ENCODE measurements at regions not wholly inside any gene's neighbourhood (a gene's known extent, or its start where the extent isn't known, plus 50 kb on each side); places are given as distances from the start of the nearest gene placed in this dataset.

GRCh38 chr2:45282646-45283045 is 273.4 kb upstream of the SIX2 start:
- TF ChIP-seq, protein P1, sequence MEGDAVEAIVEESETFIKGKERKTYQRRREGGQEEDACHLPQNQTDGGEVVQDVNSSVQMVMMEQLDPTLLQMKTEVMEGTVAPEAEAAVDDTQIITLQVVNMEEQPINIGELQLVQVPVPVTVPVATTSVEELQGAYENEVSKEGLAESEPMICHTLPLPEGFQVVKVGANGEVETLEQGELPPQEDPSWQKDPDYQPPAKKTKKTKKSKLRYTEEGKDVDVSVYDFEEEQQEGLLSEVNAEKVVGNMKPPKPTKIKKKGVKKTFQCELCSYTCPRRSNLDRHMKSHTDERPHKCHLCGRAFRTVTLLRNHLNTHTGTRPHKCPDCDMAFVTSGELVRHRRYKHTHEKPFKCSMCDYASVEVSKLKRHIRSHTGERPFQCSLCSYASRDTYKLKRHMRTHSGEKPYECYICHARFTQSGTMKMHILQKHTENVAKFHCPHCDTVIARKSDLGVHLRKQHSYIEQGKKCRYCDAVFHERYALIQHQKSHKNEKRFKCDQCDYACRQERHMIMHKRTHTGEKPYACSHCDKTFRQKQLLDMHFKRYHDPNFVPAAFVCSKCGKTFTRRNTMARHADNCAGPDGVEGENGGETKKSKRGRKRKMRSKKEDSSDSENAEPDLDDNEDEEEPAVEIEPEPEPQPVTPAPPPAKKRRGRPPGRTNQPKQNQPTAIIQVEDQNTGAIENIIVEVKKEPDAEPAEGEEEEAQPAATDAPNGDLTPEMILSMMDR (IDR thresholded peaks at IDR 0.05; ENCODE audit: low read depth, low read length) = no peak
- TF ChIP-seq EZH2phosphoT487 (IDR thresholded peaks at IDR 0.05; ENCODE audit: low read depth) = no peak
